ENCODE measurements at regions not wholly inside any gene's neighbourhood (a gene's known extent, or its start where the extent isn't known, plus 50 kb on each side); places are given as distances from the start of the nearest gene placed in this dataset.
"Not testable (repeated sequence)": the region's sequence is repeated elsewhere in the genome, so short reads cannot be mapped to it uniquely, and the experiment has no call there.

GRCh38 chr13:87331178-87331577 lies 340.0 kb upstream of the SLITRK5 start:
- Histone ChIP-seq H3K4me1 (no peaks in the 10 kb centered on the region), H3K9me3 (no peaks in the 10 kb centered on the region), H3K27ac (no peak overlapping the region), H3K27me3 (no peaks in the 10 kb centered on the region), H3K4me3 (no peak overlapping the region), H3K36me3 (no peaks in the 10 kb centered on the region)
- no peak for DNase-seq
- TF ChIP-seq POLR2AphosphoS5 (IDR thresholded peaks at IDR 0.05) = no peak
- TF ChIP-seq CTCF (IDR thresholded peaks at IDR 0.05) = no peak
- no peak for TF ChIP-seq POLR2A (IDR thresholded peaks at IDR 0.05)
- no peak for TF ChIP-seq EP300 (IDR thresholded peaks at IDR 0.05)
- intact Hi-C loops (cut with DNase I) = no loop called here
- WGBS, 2 donors = 55 to 71% methylated on average over 3 of the region's 3 CpGs

GRCh38 chr13:87333599-87333998 lies 337.6 kb upstream of the SLITRK5 start:
- TF ChIP-seq POLR2AphosphoS5 (IDR thresholded peaks at IDR 0.05) = no peak
- no peak for TF ChIP-seq POLR2A (IDR thresholded peaks at IDR 0.05)
- no peak for TF ChIP-seq CTCF (IDR thresholded peaks at IDR 0.05)
- no peak for TF ChIP-seq EP300 (IDR thresholded peaks at IDR 0.05)
- H3K4me1 ChIP-seq = no peaks in the 10 kb centered on the region
- no peak overlapping the region for H3K27ac ChIP-seq
- DNase-seq = no peak
- intact Hi-C loops (cut with DNase I) = no loop called here
- H3K4me3 ChIP-seq = no peak overlapping the region
- H3K36me3 ChIP-seq = no peaks in the 10 kb centered on the region
- WGBS, 2 donors = 81 to 90% methylated on average over 5 of the region's 5 CpGs
- no peaks in the 10 kb centered on the region for H3K27me3 ChIP-seq
- H3K9me3 ChIP-seq = no peaks in the 10 kb centered on the region

- no peak for DNase-seq
- Histone ChIP-seq H3K27me3 (no peaks in the 10 kb centered on the region), H3K4me3 (no peak overlapping the region), H3K4me1 (no peaks in the 10 kb centered on the region), H3K9me3 (no peaks in the 10 kb centered on the region), H3K36me3 (no peaks in the 10 kb centered on the region), H3K27ac (no peak overlapping the region)
- TF ChIP-seq EP300 (IDR thresholded peaks at IDR 0.05) (no peak), POLR2AphosphoS5 (IDR thresholded peaks at IDR 0.05) (no peak), CTCF (IDR thresholded peaks at IDR 0.05) (no peak), POLR2A (IDR thresholded peaks at IDR 0.05) (no peak)
- 93 to 95% methylated on average over 8 of the region's 8 CpGs for WGBS, 2 donors
- intact Hi-C loops (cut with DNase I) = no loop called here
These were observed 337.0 kb upstream of the SLITRK5 start for GRCh38 chr13:87334176-87334575.

- intact Hi-C loops (cut with DNase I); H3K4me3 ChIP-seq; H3K9me3 ChIP-seq; DNase-seq; H3K27ac ChIP-seq; H3K27me3 ChIP-seq; H3K4me1 ChIP-seq; H3K36me3 ChIP-seq: not testable (repeated sequence)
- WGBS, 2 donors = 71 to 76% methylated on average over 8 of the region's 8 CpGs
These were observed 334.8 kb upstream of the SLITRK5 start for GRCh38 chr13:87336346-87336889.

- intact Hi-C loops (cut with DNase I) = no loop called here
- Histone ChIP-seq H3K4me1 (no peaks in the 10 kb centered on the region), H3K27me3 (no peaks in the 10 kb centered on the region), H3K4me3 (no peak overlapping the region), H3K36me3 (no peaks in the 10 kb centered on the region), H3K27ac (no peak overlapping the region), H3K9me3 (no peaks in the 10 kb centered on the region)
- 67 to 73% methylated on average over 2 of the region's 2 CpGs for WGBS, 2 donors
- TF ChIP-seq EP300 (IDR thresholded peaks at IDR 0.05) (no peak), POLR2AphosphoS5 (IDR thresholded peaks at IDR 0.05) (no peak), CTCF (IDR thresholded peaks at IDR 0.05) (no peak), POLR2A (IDR thresholded peaks at IDR 0.05) (no peak)
- no peak for DNase-seq
These were observed 327.0 kb upstream of the SLITRK5 start for GRCh38 chr13:87344176-87344575.

All from sigmoid colon (tissue), 6 donors.